HCT116 (cell line): ENCODE measurements at regions not wholly inside any gene's neighbourhood (a gene's known extent, or its start where the extent isn't known, plus 50 kb on each side); places are given as distances from the start of the nearest gene placed in this dataset.

Experiments used
- ATAC-seq: fragments of 200-7000 bp; cut with Tn5 transposase; 2 replicates; pipeline ENCODE4 v1.9.1; 2020; ENCODE audit warnings: mild to moderate bottlenecking, moderate library complexity
- BruUV-seq: library from RNA; stranded (reverse); fragments of 400-500 nt; replicated peaks from 2 replicates; lab custom pipeline; 2021; lab: Mats Ljungman, UMichigan
- CTCF ChIA-PET: fragments of 300-600 bp; sonication (Branson Sonifier 250); formaldehyde crosslinking; loops from one replicate; lab custom pipeline; 2021; ENCODE audit warnings: antibody characterized with exemption; lab: Charles Lee
- POLR2A ChIA-PET: fragments of 300-600, 350-600 bp; sonication (Branson Sonifier 250); formaldehyde crosslinking; loops from one replicate; lab custom pipeline; 2021; ENCODE audit warnings: antibody characterized with exemption; lab: Charles Lee
- RAD21 ChIA-PET, 2 experiments: fragments of 300-600 bp; sonication (Branson Sonifier 250); formaldehyde crosslinking; loops; one replicate each; lab custom pipeline; 2023; ENCODE audit warnings: low total read pairs in 2 of 2; ENCODE audit not compliant: uncharacterized antibody in 2 of 2, unreplicated experiment in 2 of 2, low non-redundant PET in 1 of 2; lab: Charles Lee
- DNase-seq: peaks from one replicate; pipeline ENCODE4 v3.0.0-alpha.2; 2010; ENCODE audit warnings: low read depth, low spot score
- H2AFZ ChIP-seq: fragments of 200-600 bp; shearing (Covaris generic), sonication (generic); 2 replicates; pipeline ENCODE4 v1.6.1; 2017; ENCODE audit warnings: low read depth, mixed run types, mixed read lengths, antibody characterized with exemption, low read length; ENCODE audit not compliant: poor library complexity, severe bottlenecking
- H3K27ac ChIP-seq: 2 replicates; pipeline ENCODE4 v1.5.1; 2012; ENCODE audit warnings: low read depth, low read length
- H3K27me3 ChIP-seq: fragments of 200-600 bp; sonication (generic); 2 replicates; pipeline ENCODE4 v1.6.1; 2016; ENCODE audit warnings: mixed run types, low read length, mixed read lengths; ENCODE audit not compliant: insufficient read depth
- H3K36me3 ChIP-seq, 2 experiments: fragments of 200-500 bp in 1 of 2; fragments of 200-600 bp in 1 of 2; sonication (Bioruptor generic) in 1 of 2; sonication (generic) in 1 of 2; 2 replicates each; pipeline versions ENCODE4 v1.5.1 to v1.6.1; 2014 to 2016; ENCODE audit warnings: low read length in 2 of 2, inconsistent platforms in 1 of 2, mixed read lengths in 1 of 2, mixed run types in 1 of 2; ENCODE audit not compliant: insufficient read depth in 2 of 2, control insufficient read depth in 1 of 2
- H3K4me1 ChIP-seq, 2 experiments: fragments of 200-600 bp in 1 of 2; sonication (generic) in 1 of 2; 2 replicates each; pipeline versions ENCODE4 v1.5.1 to v1.6.1; 2012 to 2017; ENCODE audit warnings: low read length in 2 of 2, inconsistent platforms in 1 of 2, mild to moderate bottlenecking in 1 of 2, mixed read lengths in 1 of 2, mixed run types in 1 of 2, moderate library complexity in 1 of 2; ENCODE audit not compliant: insufficient read depth in 2 of 2, control insufficient read depth in 1 of 2
- H3K4me2 ChIP-seq: fragments of 200-600 bp; sonication (generic); 2 replicates; pipeline ENCODE4 v1.6.1; 2017; ENCODE audit warnings: mixed run types, low read length, mixed read lengths
- H3K4me3 ChIP-seq, 2 experiments: fragments of 200-600 bp in 1 of 2; sonication (generic) in 1 of 2; replicated peaks in 1 of 2; 2 replicates each; pipeline ENCODE4 v1.5.1; 2011 to 2016; ENCODE audit warnings: low read length in 2 of 2, control low read depth in 1 of 2, low read depth in 1 of 2, mild to moderate bottlenecking in 1 of 2, mixed read lengths in 1 of 2, mixed run types in 1 of 2
- H3K79me2 ChIP-seq: fragments of 200-600 bp; sonication (generic); 2 replicates; pipeline ENCODE4 v1.6.1; 2017; ENCODE audit warnings: mild to moderate bottlenecking, mixed run types, low read length, moderate library complexity, mixed read lengths; ENCODE audit not compliant: insufficient read depth
- H3K9ac ChIP-seq: fragments of 200-600 bp; sonication (generic); 2 replicates; pipeline ENCODE4 v1.6.1; 2016; ENCODE audit warnings: low read length, mixed read lengths
- H3K9me2 ChIP-seq: fragments of 200-600 bp; sonication (generic), shearing (Covaris generic); 2 replicates; pipeline ENCODE4 v1.6.1; 2017; ENCODE audit warnings: mixed run types, mild to moderate bottlenecking, moderate library complexity; ENCODE audit not compliant: insufficient read depth
- H3K9me3 ChIP-seq, 2 experiments: fragments of 200-500 bp in 1 of 2; fragments of 200-600 bp in 1 of 2; sonication (Bioruptor generic) in 1 of 2; sonication (generic) in 1 of 2; 2 replicates each; pipeline ENCODE4 v1.6.1; 2014 to 2017; ENCODE audit warnings: low read length in 2 of 2, mixed read lengths in 2 of 2, inconsistent platforms in 1 of 2, low read depth in 1 of 2, mild to moderate bottlenecking in 1 of 2, mixed run types in 1 of 2, moderate library complexity in 1 of 2; ENCODE audit not compliant: control insufficient read depth in 1 of 2, insufficient read depth in 1 of 2
- H4K20me1 ChIP-seq: fragments of 200-600 bp; sonication (generic), shearing (Covaris generic); 2 replicates; pipeline ENCODE4 v1.6.1; 2017; ENCODE audit warnings: mixed run types, mild to moderate bottlenecking, moderate library complexity; ENCODE audit not compliant: insufficient read depth
- EGR1 ChIP-seq: IDR thresholded peaks from 2 replicates; pipeline ENCODE4 v1.6.1; 2012; ENCODE audit warnings: low read depth
- FOSL1 ChIP-seq: IDR thresholded peaks from 2 replicates; pipeline ENCODE4 v1.6.1; 2012; ENCODE audit warnings: low read depth
- POLR2A ChIP-seq: IDR thresholded peaks from 2 replicates; pipeline ENCODE4 v1.7.0; 2011; ENCODE audit warnings: borderline replicate concordance; ENCODE audit not compliant: insufficient read depth, insufficient read length; ENCODE audit errors: extremely low read depth
- intact Hi-C: fragments of 100-400 bp; cut with micrococcal nuclease; formaldehyde crosslinking; loops from 2 replicates; pipeline ENCODE4 v1.10.0; 2022
- TF ChIP-seq, protein P1 (sequence below): IDR thresholded peaks from 2 replicates; pipeline ENCODE4 v1.6.1; 2012; ENCODE audit warnings: low read depth

- Histone ChIP-seq H3K9me2 (no peaks in the 10 kb centered on the region), H3K4me1 (no peaks in the 10 kb centered on the region), H3K9ac (no peak overlapping the region), H3K79me2 (no peaks in the 10 kb centered on the region), H2AFZ (no peak overlapping the region), H3K4me3 (no peak overlapping the region), H3K36me3 (no peaks in the 10 kb centered on the region), H3K27ac (no peak overlapping the region), H3K4me2 (no peak overlapping the region), H3K9me3 (peaks cover 0 to 9% of the 10 kb centered on the region in 2 experiments; a peak in 2 of 4 replicates), H4K20me1 (no peaks in the 10 kb centered on the region), H3K27me3 (no peaks in the 10 kb centered on the region)
- ATAC-seq (no peak), DNase-seq (no peak)
- no peak for TF ChIP-seq EGR1
- intact Hi-C loops: no loop called here
- RAD21 ChIA-PET: no interaction called here
- POLR2A ChIA-PET: no interaction called here
- CTCF ChIA-PET: no interaction called here
- no TSS peak for BruUV-seq
Measured at GRCh38 chr12:127438512-127439244, 828.3 kb upstream of the TMEM132C start.

GRCh38 chr12:127445581-127446139 lies 821.3 kb upstream of the TMEM132C start:
- ChIA-PET RAD21 (no interaction called here), CTCF (no interaction called here), POLR2A (no interaction called here)
- no peaks in the 10 kb centered on the region; a peak in 2 of 4 replicates for H3K9me3 ChIP-seq
- H2AFZ ChIP-seq: no peak overlapping the region
- no peaks in the 10 kb centered on the region for H3K79me2 ChIP-seq
- H3K4me1 ChIP-seq: no peaks in the 10 kb centered on the region
- no peaks in the 10 kb centered on the region for H3K36me3 ChIP-seq
- BruUV-seq: no TSS peak
- DNase-seq: no peak
- TF ChIP-seq, protein P1, sequence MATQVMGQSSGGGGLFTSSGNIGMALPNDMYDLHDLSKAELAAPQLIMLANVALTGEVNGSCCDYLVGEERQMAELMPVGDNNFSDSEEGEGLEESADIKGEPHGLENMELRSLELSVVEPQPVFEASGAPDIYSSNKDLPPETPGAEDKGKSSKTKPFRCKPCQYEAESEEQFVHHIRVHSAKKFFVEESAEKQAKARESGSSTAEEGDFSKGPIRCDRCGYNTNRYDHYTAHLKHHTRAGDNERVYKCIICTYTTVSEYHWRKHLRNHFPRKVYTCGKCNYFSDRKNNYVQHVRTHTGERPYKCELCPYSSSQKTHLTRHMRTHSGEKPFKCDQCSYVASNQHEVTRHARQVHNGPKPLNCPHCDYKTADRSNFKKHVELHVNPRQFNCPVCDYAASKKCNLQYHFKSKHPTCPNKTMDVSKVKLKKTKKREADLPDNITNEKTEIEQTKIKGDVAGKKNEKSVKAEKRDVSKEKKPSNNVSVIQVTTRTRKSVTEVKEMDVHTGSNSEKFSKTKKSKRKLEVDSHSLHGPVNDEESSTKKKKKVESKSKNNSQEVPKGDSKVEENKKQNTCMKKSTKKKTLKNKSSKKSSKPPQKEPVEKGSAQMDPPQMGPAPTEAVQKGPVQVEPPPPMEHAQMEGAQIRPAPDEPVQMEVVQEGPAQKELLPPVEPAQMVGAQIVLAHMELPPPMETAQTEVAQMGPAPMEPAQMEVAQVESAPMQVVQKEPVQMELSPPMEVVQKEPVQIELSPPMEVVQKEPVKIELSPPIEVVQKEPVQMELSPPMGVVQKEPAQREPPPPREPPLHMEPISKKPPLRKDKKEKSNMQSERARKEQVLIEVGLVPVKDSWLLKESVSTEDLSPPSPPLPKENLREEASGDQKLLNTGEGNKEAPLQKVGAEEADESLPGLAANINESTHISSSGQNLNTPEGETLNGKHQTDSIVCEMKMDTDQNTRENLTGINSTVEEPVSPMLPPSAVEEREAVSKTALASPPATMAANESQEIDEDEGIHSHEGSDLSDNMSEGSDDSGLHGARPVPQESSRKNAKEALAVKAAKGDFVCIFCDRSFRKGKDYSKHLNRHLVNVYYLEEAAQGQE: no peak
- TF ChIP-seq FOSL1: no peak
- TF ChIP-seq POLR2A: no peak
- intact Hi-C loops: no loop called here
- no peak overlapping the region for H3K4me3 ChIP-seq
- no peaks in the 10 kb centered on the region for H3K9me2 ChIP-seq
- H4K20me1 ChIP-seq: no peaks in the 10 kb centered on the region
- H3K27me3 ChIP-seq: no peaks in the 10 kb centered on the region
- no peak overlapping the region for H3K9ac ChIP-seq
- no peak for ATAC-seq
- no peak overlapping the region for H3K4me2 ChIP-seq
- H3K27ac ChIP-seq: no peak overlapping the region
